HCT116 (cell line): ENCODE measurements at regions not wholly inside any gene's neighbourhood (a gene's known extent, or its start where the extent isn't known, plus 50 kb on each side); places are given as distances from the start of the nearest gene placed in this dataset.

ENCODE experiments used
- ATAC-seq: fragments of 200-7000 bp; cut with Tn5 transposase; 2 replicates; pipeline ENCODE4 v1.9.1; 2020; ENCODE audit warnings: mild to moderate bottlenecking, moderate library complexity
- BruUV-seq: library from RNA; stranded (reverse); fragments of 400-500 nt; replicated peaks from 2 replicates; lab custom pipeline; 2021; lab: Mats Ljungman, UMichigan
- CTCF ChIA-PET: fragments of 300-600 bp; sonication (Branson Sonifier 250); formaldehyde crosslinking; loops from one replicate; lab custom pipeline; 2021; ENCODE audit warnings: antibody characterized with exemption; lab: Charles Lee
- POLR2A ChIA-PET: fragments of 300-600, 350-600 bp; sonication (Branson Sonifier 250); formaldehyde crosslinking; loops from one replicate; lab custom pipeline; 2021; ENCODE audit warnings: antibody characterized with exemption; lab: Charles Lee
- RAD21 ChIA-PET, 2 experiments: fragments of 300-600 bp; sonication (Branson Sonifier 250); formaldehyde crosslinking; loops; one replicate each; lab custom pipeline; 2023; ENCODE audit warnings: low total read pairs in 2 of 2; ENCODE audit not compliant: uncharacterized antibody in 2 of 2, unreplicated experiment in 2 of 2, low non-redundant PET in 1 of 2; lab: Charles Lee
- DNase-seq: peaks from one replicate; pipeline ENCODE4 v3.0.0-alpha.2; 2010; ENCODE audit warnings: low read depth, low spot score
- H2AFZ ChIP-seq: fragments of 200-600 bp; shearing (Covaris generic), sonication (generic); 2 replicates; pipeline ENCODE4 v1.6.1; 2017; ENCODE audit warnings: low read depth, mixed run types, mixed read lengths, antibody characterized with exemption, low read length; ENCODE audit not compliant: poor library complexity, severe bottlenecking
- H3K27ac ChIP-seq: 2 replicates; pipeline ENCODE4 v1.5.1; 2012; ENCODE audit warnings: low read depth, low read length
- H3K27me3 ChIP-seq: fragments of 200-600 bp; sonication (generic); 2 replicates; pipeline ENCODE4 v1.6.1; 2016; ENCODE audit warnings: mixed run types, low read length, mixed read lengths; ENCODE audit not compliant: insufficient read depth
- H3K36me3 ChIP-seq, 2 experiments: fragments of 200-500 bp in 1 of 2; fragments of 200-600 bp in 1 of 2; sonication (Bioruptor generic) in 1 of 2; sonication (generic) in 1 of 2; 2 replicates each; pipeline versions ENCODE4 v1.5.1 to v1.6.1; 2014 to 2016; ENCODE audit warnings: low read length in 2 of 2, inconsistent platforms in 1 of 2, mixed read lengths in 1 of 2, mixed run types in 1 of 2; ENCODE audit not compliant: insufficient read depth in 2 of 2, control insufficient read depth in 1 of 2
- H3K4me1 ChIP-seq, 2 experiments: fragments of 200-600 bp in 1 of 2; sonication (generic) in 1 of 2; 2 replicates each; pipeline versions ENCODE4 v1.5.1 to v1.6.1; 2012 to 2017; ENCODE audit warnings: low read length in 2 of 2, inconsistent platforms in 1 of 2, mild to moderate bottlenecking in 1 of 2, mixed read lengths in 1 of 2, mixed run types in 1 of 2, moderate library complexity in 1 of 2; ENCODE audit not compliant: insufficient read depth in 2 of 2, control insufficient read depth in 1 of 2
- H3K4me2 ChIP-seq: fragments of 200-600 bp; sonication (generic); 2 replicates; pipeline ENCODE4 v1.6.1; 2017; ENCODE audit warnings: mixed run types, low read length, mixed read lengths
- H3K4me3 ChIP-seq, 2 experiments: fragments of 200-600 bp in 1 of 2; sonication (generic) in 1 of 2; replicated peaks in 1 of 2; 2 replicates each; pipeline ENCODE4 v1.5.1; 2011 to 2016; ENCODE audit warnings: low read length in 2 of 2, control low read depth in 1 of 2, low read depth in 1 of 2, mild to moderate bottlenecking in 1 of 2, mixed read lengths in 1 of 2, mixed run types in 1 of 2
- H3K79me2 ChIP-seq: fragments of 200-600 bp; sonication (generic); 2 replicates; pipeline ENCODE4 v1.6.1; 2017; ENCODE audit warnings: mild to moderate bottlenecking, mixed run types, low read length, moderate library complexity, mixed read lengths; ENCODE audit not compliant: insufficient read depth
- H3K9ac ChIP-seq: fragments of 200-600 bp; sonication (generic); 2 replicates; pipeline ENCODE4 v1.6.1; 2016; ENCODE audit warnings: low read length, mixed read lengths
- H3K9me2 ChIP-seq: fragments of 200-600 bp; sonication (generic), shearing (Covaris generic); 2 replicates; pipeline ENCODE4 v1.6.1; 2017; ENCODE audit warnings: mixed run types, mild to moderate bottlenecking, moderate library complexity; ENCODE audit not compliant: insufficient read depth
- H3K9me3 ChIP-seq, 2 experiments: fragments of 200-500 bp in 1 of 2; fragments of 200-600 bp in 1 of 2; sonication (Bioruptor generic) in 1 of 2; sonication (generic) in 1 of 2; 2 replicates each; pipeline ENCODE4 v1.6.1; 2014 to 2017; ENCODE audit warnings: low read length in 2 of 2, mixed read lengths in 2 of 2, inconsistent platforms in 1 of 2, low read depth in 1 of 2, mild to moderate bottlenecking in 1 of 2, mixed run types in 1 of 2, moderate library complexity in 1 of 2; ENCODE audit not compliant: control insufficient read depth in 1 of 2, insufficient read depth in 1 of 2
- H4K20me1 ChIP-seq: fragments of 200-600 bp; sonication (generic), shearing (Covaris generic); 2 replicates; pipeline ENCODE4 v1.6.1; 2017; ENCODE audit warnings: mixed run types, mild to moderate bottlenecking, moderate library complexity; ENCODE audit not compliant: insufficient read depth
- CEBPB ChIP-seq: IDR thresholded peaks from 2 replicates; pipeline ENCODE4 v1.6.1; 2012; ENCODE audit warnings: low read depth
- ELF1 ChIP-seq: IDR thresholded peaks from 2 replicates; pipeline ENCODE4 v1.6.1; 2012; ENCODE audit warnings: low read depth, borderline replicate concordance
- EZH2 ChIP-seq: fragments of 200-600 bp; sonication (generic); IDR thresholded peaks from 2 replicates; pipeline ENCODE4 v1.6.1; 2017; ENCODE audit warnings: antibody characterized with exemption, mixed run types
- EZH2phosphoT487 ChIP-seq: fragments of 200-600 bp; IDR thresholded peaks from 2 replicates; pipeline ENCODE4 v1.6.1; 2018; ENCODE audit warnings: antibody characterized with exemption, borderline replicate concordance
- JUND ChIP-seq: IDR thresholded peaks from 2 replicates; pipeline ENCODE4 v1.6.1; 2012
- SIN3A ChIP-seq: IDR thresholded peaks from 2 replicates; pipeline ENCODE4 v1.6.1; 2012; ENCODE audit warnings: low read depth
- ZFX ChIP-seq: fragments of 450-650 bp; IDR thresholded peaks from 2 replicates; pipeline ENCODE4 v1.6.1; 2017
- intact Hi-C: fragments of 100-400 bp; cut with micrococcal nuclease; formaldehyde crosslinking; loops from 2 replicates; pipeline ENCODE4 v1.10.0; 2022
- TF ChIP-seq, protein P1 (sequence below): IDR thresholded peaks from 2 replicates; pipeline ENCODE4 v1.6.1; 2012; ENCODE audit warnings: low read depth
- TF ChIP-seq, protein P2 (sequence below): IDR thresholded peaks from 2 replicates; pipeline ENCODE4 v1.6.1; 2012
- TF ChIP-seq, protein P3 (sequence below): IDR thresholded peaks from 2 replicates; pipeline ENCODE4 v1.6.1; 2011; ENCODE audit warnings: mild to moderate bottlenecking, low read length, moderate library complexity; ENCODE audit not compliant: insufficient replicate concordance; ENCODE audit errors: extremely low read depth
- TF ChIP-seq, protein P4 (sequence below): IDR thresholded peaks from 2 replicates; pipeline ENCODE4 v1.6.1; 2012

DNA sequence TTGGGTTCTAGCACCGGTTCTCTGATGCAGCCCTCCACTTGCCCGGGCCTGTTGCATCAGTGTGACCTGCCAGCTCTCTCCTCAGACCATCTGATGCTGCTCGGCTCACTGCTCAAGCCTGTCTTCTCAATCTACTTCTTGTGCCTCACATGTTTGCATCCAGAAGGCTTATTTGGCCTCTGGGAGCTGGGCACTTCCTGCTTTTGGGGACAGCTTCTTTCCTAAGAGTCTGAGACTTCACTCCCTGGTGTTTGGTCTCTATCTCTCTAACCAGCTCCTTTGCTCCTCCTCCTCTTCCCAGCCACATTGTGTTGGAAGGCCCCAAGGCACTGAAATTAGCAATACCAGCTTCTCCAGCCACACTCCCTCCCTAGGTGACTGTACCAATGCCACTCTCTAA lies 212.8 kb downstream of the CDCA7 start:
- POLR2A ChIA-PET: interaction anchor here (1.2 to 1.3 kb wide), 2 partner anchors 35 to 165 kb away, joined by 4 to 5 read pairs; no protein-coding TSS in a partner anchor

More for the DNA sequence above, 212.8 kb downstream of the CDCA7 start:
- H3K4me1 ChIP-seq: peaks cover 13 to 18% of the 10 kb centered on the region in 2 experiments
- no peaks in the 10 kb centered on the region for H3K9me2 ChIP-seq
- BruUV-seq: no TSS peak
- no peaks in the 10 kb centered on the region for H3K36me3 ChIP-seq
- H3K4me3 ChIP-seq: no peak overlapping the region
- no peak overlapping the region for H3K4me2 ChIP-seq
- TF ChIP-seq EZH2 (no peak), ELF1 (no peak), CEBPB (no peak), SIN3A (no peak), JUND (no peak), EZH2phosphoT487 (no peak), ZFX (no peak)
- TF ChIP-seq, protein P1, sequence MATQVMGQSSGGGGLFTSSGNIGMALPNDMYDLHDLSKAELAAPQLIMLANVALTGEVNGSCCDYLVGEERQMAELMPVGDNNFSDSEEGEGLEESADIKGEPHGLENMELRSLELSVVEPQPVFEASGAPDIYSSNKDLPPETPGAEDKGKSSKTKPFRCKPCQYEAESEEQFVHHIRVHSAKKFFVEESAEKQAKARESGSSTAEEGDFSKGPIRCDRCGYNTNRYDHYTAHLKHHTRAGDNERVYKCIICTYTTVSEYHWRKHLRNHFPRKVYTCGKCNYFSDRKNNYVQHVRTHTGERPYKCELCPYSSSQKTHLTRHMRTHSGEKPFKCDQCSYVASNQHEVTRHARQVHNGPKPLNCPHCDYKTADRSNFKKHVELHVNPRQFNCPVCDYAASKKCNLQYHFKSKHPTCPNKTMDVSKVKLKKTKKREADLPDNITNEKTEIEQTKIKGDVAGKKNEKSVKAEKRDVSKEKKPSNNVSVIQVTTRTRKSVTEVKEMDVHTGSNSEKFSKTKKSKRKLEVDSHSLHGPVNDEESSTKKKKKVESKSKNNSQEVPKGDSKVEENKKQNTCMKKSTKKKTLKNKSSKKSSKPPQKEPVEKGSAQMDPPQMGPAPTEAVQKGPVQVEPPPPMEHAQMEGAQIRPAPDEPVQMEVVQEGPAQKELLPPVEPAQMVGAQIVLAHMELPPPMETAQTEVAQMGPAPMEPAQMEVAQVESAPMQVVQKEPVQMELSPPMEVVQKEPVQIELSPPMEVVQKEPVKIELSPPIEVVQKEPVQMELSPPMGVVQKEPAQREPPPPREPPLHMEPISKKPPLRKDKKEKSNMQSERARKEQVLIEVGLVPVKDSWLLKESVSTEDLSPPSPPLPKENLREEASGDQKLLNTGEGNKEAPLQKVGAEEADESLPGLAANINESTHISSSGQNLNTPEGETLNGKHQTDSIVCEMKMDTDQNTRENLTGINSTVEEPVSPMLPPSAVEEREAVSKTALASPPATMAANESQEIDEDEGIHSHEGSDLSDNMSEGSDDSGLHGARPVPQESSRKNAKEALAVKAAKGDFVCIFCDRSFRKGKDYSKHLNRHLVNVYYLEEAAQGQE: no peak
- TF ChIP-seq, protein P2, sequence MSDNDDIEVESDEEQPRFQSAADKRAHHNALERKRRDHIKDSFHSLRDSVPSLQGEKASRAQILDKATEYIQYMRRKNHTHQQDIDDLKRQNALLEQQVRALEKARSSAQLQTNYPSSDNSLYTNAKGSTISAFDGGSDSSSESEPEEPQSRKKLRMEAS: no peak
- TF ChIP-seq, protein P3, sequence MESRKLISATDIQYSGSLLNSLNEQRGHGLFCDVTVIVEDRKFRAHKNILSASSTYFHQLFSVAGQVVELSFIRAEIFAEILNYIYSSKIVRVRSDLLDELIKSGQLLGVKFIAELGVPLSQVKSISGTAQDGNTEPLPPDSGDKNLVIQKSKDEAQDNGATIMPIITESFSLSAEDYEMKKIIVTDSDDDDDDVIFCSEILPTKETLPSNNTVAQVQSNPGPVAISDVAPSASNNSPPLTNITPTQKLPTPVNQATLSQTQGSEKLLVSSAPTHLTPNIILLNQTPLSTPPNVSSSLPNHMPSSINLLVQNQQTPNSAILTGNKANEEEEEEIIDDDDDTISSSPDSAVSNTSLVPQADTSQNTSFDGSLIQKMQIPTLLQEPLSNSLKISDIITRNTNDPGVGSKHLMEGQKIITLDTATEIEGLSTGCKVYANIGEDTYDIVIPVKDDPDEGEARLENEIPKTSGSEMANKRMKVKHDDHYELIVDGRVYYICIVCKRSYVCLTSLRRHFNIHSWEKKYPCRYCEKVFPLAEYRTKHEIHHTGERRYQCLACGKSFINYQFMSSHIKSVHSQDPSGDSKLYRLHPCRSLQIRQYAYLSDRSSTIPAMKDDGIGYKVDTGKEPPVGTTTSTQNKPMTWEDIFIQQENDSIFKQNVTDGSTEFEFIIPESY: no peak
- TF ChIP-seq, protein P4, sequence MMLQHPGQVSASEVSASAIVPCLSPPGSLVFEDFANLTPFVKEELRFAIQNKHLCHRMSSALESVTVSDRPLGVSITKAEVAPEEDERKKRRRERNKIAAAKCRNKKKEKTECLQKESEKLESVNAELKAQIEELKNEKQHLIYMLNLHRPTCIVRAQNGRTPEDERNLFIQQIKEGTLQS: no peak
- ChIA-PET RAD21 (interaction anchor here in 1 of 2 experiments (1.2 to 1.4 kb wide), 2 partner anchors 22 to 165 kb away, joined by 3 to 10 read pairs; no protein-coding TSS in a partner anchor), CTCF (interaction anchor here (0.6 to 3.7 kb wide), 13 partner anchors 9 to 774 kb away, joined by 3 to 75 read pairs (median 5); no protein-coding TSS in a partner anchor)
- no peak overlapping the region for H2AFZ ChIP-seq
- no peak overlapping the region for H3K27ac ChIP-seq
- H4K20me1 ChIP-seq: no peaks in the 10 kb centered on the region
- intact Hi-C loops: no loop called here
- ATAC-seq (no peak), DNase-seq (no peak)
- no peaks in the 10 kb centered on the region for H3K9me3 ChIP-seq
- no peaks in the 10 kb centered on the region for H3K27me3 ChIP-seq
- no peaks in the 10 kb centered on the region for H3K79me2 ChIP-seq
- no peak overlapping the region for H3K9ac ChIP-seq
